ENCODE measurements at regions not wholly inside any gene's neighbourhood (a gene's known extent, or its start where the extent isn't known, plus 50 kb on each side); places are given as distances from the start of the nearest gene placed in this dataset.

GRCh38 chr7:45986355-45987298, 65.6 kb upstream of the IGFBP3 start:
- TF ChIP-seq CTCF (IDR thresholded peaks at IDR 0.05) (no peak), EZH2 (IDR thresholded peaks at IDR 0.05; ENCODE audit: borderline replicate concordance, insufficient read depth, low read depth, low read length, poor library complexity, severe bottlenecking) (no peak)
